RWPE1 (cell line): ENCODE measurements at regions not wholly inside any gene's neighbourhood (a gene's known extent, or its start where the extent isn't known, plus 50 kb on each side); places are given as distances from the start of the nearest gene placed in this dataset.

Source experiments
- CTCF ChIA-PET: fragments of 350-600 bp; sonication (Branson Sonifier 250); formaldehyde crosslinking; extraction: SDS; loops from one replicate; lab custom pipeline; 2021; lab: Yijun Ruan, JAX
- POLR2A ChIA-PET: fragments of 400-600 bp; formaldehyde crosslinking; extraction: SDS; loops from one replicate; lab custom pipeline; 2020; ENCODE audit warnings: antibody characterized with exemption; ENCODE audit not compliant: low non-redundant PET; lab: Yijun Ruan, JAX
- DNase-seq: peaks from one replicate; pipeline ENCODE4 v3.0.0; 2012; ENCODE audit warnings: low spot score
- H3K27ac ChIP-seq: fragments of 450-650 bp; 2 replicates; pipeline ENCODE4 v1.5.1; 2017
- TF ChIP-seq, protein P1 (sequence below): fragments of 450-650 bp; conservative IDR thresholded peaks from 2 replicates; pipeline ENCODE4 v1.5.1; 2017; ENCODE audit warnings: low read depth, mild to moderate bottlenecking

DNA sequence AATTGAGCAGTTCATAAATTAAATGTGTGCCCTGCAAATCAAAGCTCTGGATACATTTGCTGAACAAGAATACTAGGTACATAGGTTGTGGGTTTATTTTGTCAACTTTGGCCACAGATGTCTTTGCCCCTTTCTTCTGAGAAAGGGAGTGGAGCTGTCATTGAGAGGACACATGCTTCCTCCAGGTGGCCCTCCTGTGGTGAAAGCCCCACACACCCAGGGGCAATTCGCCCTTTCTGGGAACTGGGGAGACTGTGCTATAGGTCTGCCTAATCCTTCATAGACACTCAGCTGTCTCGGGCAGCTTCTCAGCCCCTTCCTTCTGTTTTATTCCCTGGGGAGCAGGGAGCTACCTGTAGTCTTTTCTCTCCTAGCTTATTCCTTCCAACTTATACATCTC, 605.7 kb upstream of the DPP6 start:
- CTCF ChIA-PET, result no interaction called here
- no peak for DNase-seq
- H3K27ac ChIP-seq, result no peak overlapping the region
- POLR2A ChIA-PET, result no interaction called here
- TF ChIP-seq, protein P1, sequence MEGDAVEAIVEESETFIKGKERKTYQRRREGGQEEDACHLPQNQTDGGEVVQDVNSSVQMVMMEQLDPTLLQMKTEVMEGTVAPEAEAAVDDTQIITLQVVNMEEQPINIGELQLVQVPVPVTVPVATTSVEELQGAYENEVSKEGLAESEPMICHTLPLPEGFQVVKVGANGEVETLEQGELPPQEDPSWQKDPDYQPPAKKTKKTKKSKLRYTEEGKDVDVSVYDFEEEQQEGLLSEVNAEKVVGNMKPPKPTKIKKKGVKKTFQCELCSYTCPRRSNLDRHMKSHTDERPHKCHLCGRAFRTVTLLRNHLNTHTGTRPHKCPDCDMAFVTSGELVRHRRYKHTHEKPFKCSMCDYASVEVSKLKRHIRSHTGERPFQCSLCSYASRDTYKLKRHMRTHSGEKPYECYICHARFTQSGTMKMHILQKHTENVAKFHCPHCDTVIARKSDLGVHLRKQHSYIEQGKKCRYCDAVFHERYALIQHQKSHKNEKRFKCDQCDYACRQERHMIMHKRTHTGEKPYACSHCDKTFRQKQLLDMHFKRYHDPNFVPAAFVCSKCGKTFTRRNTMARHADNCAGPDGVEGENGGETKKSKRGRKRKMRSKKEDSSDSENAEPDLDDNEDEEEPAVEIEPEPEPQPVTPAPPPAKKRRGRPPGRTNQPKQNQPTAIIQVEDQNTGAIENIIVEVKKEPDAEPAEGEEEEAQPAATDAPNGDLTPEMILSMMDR, result no peak

DNA sequence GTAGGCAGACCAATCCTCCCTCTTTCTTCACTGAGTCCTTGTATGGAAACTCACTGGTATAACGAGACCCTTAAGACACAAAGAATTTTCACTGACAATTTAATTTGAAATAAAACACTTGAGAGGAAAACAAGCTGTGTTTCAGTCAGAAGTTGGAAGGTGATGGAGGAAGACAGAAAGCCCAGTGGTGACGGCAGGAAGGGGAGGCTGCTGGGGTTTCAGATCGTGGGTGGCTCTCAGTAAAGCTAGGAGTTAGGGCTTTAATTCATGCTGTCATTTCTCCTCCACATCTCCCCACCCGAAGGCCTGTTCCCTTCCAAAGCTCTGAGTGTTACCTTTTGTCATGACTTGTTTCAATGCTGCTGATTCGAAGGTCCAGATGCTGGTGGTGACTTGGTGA, 605.2 kb upstream of the DPP6 start:
- H3K27ac ChIP-seq, result no peak overlapping the region
- no peak for DNase-seq
- POLR2A ChIA-PET, result no interaction called here
- CTCF ChIA-PET, result no interaction called here
- TF ChIP-seq, protein P1, result no peak

DNA sequence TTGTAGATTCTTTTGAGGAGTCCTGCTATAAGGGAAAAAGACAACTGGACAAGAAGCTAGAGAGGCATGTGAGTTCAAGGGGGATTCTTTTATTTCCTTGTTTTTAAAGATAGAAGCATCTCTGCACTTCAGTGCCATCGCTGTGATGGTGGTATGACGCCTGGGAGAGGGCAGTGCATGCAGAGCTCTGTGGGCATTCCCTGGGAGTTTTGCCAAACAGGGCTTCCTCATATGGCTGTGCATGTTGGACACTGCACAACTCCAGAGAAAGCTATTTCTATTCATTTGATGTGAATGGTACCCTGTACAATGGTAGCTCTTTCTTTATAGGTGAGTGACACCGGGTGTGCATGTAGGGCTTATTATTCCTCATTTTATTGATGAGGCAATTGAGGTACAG, 599.5 kb upstream of the DPP6 start:
- TF ChIP-seq, protein P1, result no peak
- ChIA-PET CTCF (no interaction called here), POLR2A (no interaction called here)
- no peak overlapping the region for H3K27ac ChIP-seq
- no peak for DNase-seq

DNA sequence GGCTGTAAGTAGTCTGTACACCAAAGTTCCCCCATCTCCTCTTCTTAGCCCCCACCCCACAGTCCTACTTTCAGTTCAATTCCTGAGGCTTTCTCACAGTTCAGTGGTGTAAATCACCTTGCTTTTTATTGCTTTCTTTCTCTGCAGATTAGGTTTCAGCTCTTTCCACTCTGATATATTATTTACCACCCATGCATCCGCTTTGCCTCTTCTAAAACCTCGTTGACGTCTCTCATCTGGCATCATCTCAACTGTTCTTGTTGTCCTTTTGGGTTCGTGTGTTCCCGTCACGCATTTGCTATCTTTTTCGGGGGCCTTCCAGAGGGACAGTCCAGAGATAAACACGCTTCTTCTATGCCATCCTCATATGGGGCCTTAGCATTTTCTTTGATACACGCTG, 597.9 kb upstream of the DPP6 start:
- ChIA-PET POLR2A (no interaction called here), CTCF (interaction anchor here (0.6 kb wide), 1 partner anchor 972 kb away, joined by 6 read pairs; no protein-coding TSS in a partner anchor)
- DNase-seq, result no peak
- TF ChIP-seq, protein P1, result no peak
- no peak overlapping the region for H3K27ac ChIP-seq

DNA sequence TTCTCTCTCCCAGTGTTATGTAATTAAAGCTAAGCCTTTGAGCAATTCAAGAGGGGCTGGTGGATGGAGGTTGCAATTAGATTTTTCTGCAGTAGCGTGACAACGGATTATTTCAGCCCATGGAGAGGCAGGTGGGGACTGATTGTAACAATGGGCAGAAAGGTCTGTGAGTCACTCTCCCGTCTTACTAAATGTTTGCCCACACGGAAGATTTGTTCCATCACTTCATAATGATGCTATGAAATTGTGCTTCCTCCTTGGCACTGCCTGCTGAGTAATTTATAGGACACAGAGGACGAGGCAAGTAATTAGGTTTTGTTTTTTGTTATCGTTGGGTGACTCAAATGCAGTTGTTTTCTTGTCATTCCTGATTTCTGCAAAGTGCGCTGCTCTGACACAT, 594.5 kb upstream of the DPP6 start:
- ChIA-PET CTCF (no interaction called here), POLR2A (no interaction called here)
- no peak for DNase-seq
- TF ChIP-seq, protein P1, result no peak
- H3K27ac ChIP-seq, result no peak overlapping the region

DNA sequence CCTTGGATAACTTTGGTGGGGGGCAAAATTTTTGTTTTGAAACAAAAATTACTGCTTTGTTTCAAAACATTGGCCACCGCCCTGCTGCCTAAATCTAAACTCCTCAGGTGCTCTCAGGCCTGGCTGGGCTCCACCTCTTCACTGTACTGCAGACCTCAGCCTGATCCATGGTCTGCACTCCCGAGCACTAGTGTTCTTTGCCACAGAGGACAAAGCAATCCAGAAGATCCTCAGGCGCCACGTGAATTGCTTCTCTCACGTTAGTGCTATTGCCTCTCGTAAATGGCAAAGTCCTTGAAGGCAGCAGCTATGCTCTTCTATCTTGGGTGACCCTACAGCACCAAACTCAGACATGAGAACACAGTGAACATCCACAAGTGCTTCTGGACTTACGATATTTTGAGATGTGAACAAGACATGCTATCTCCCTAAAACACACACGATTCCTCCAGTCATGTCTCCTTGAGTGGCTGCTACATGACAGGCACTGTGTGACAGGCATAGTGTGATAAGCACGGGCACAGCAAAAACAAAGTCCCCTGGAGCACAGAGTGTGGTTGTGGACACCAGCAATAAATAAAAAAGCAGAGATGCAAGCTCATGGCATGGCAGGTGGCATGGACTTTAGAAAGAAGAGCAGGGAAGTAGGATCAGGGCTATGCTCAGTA, 582.1 kb upstream of the DPP6 start:
- POLR2A ChIA-PET, result no interaction called here
- H3K27ac ChIP-seq, result no peak overlapping the region
- CTCF ChIA-PET, result no interaction called here
- no peak for DNase-seq
- TF ChIP-seq, protein P1, result no peak
